ENCODE measurements at regions not wholly inside any gene's neighbourhood (a gene's known extent, or its start where the extent isn't known, plus 50 kb on each side); places are given as distances from the start of the nearest gene placed in this dataset.

DNA sequence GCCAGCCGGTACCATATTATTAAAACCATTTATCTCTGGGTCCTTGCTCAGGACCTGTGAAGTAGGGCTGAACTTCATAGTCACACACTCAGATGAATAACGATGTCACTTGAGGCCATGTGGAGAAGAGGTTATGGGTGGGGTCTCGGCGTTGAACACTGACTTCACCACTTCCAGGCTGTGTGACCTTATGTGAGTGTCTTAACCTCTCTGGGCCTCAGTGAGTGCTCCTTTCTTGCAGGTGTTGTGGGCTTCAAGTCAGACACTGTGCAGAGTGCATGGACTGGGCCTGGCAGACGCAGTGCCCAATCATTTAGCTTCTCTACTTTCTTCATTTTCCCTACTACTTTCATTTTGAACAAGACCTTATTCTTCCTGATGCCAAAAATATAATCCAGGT is 278.8 kb downstream of the PBX3 start:
- intact Hi-C loops (cut with DNase I; ENCODE audit: low total_unique reads): no loop called here
- H3K27me3 ChIP-seq: no peaks in the 10 kb centered on the region
- in situ Hi-C loops (cut with MboI; ENCODE audit: low pct_ligation_motif_present in 1 of 4, low pct_unique_long_range_greater_than_20kb in 1 of 4, low sequenced_read_pairs in 3 of 4): no loop called here
- no peak for DNase-seq
- no peaks in the 10 kb centered on the region for H3K4me1 ChIP-seq
- H3K4me3 ChIP-seq: no peak overlapping the region
- TF ChIP-seq POLR2A (IDR thresholded peaks at IDR 0.05) (no peak), EP300 (IDR thresholded peaks at IDR 0.05; ENCODE audit: low read depth) (no peak), POLR2AphosphoS5 (IDR thresholded peaks at IDR 0.05) (no peak)
- TF ChIP-seq, protein P1, sequence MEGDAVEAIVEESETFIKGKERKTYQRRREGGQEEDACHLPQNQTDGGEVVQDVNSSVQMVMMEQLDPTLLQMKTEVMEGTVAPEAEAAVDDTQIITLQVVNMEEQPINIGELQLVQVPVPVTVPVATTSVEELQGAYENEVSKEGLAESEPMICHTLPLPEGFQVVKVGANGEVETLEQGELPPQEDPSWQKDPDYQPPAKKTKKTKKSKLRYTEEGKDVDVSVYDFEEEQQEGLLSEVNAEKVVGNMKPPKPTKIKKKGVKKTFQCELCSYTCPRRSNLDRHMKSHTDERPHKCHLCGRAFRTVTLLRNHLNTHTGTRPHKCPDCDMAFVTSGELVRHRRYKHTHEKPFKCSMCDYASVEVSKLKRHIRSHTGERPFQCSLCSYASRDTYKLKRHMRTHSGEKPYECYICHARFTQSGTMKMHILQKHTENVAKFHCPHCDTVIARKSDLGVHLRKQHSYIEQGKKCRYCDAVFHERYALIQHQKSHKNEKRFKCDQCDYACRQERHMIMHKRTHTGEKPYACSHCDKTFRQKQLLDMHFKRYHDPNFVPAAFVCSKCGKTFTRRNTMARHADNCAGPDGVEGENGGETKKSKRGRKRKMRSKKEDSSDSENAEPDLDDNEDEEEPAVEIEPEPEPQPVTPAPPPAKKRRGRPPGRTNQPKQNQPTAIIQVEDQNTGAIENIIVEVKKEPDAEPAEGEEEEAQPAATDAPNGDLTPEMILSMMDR (IDR thresholded peaks at IDR 0.05): no peak
- no peaks in the 10 kb centered on the region for H3K36me3 ChIP-seq
- H3K27ac ChIP-seq: no peak overlapping the region
- 77% methylated on average over 5 of the region's 5 CpGs; no CpG with 5 or more reads in 1 of the 2 donors for WGBS, 2 donors (ENCODE audit: low coverage in 1 of 2)
- no peaks in the 10 kb centered on the region for H3K9me3 ChIP-seq

- H3K4me3 ChIP-seq: no peak overlapping the region
- in situ Hi-C loops (cut with MboI; ENCODE audit: low pct_ligation_motif_present in 1 of 4, low pct_unique_long_range_greater_than_20kb in 1 of 4, low sequenced_read_pairs in 3 of 4) (no loop called here), intact Hi-C loops (cut with DNase I; ENCODE audit: low total_unique reads) (no loop called here)
- 29 to 42% methylated on average over 5 of the region's 5 CpGs for WGBS, 2 donors (ENCODE audit: low coverage in 1 of 2)
- H3K9me3 ChIP-seq: no peaks in the 10 kb centered on the region
- DNase-seq: no peak
- H3K4me1 ChIP-seq: no peaks in the 10 kb centered on the region
- no peaks in the 10 kb centered on the region for H3K27me3 ChIP-seq
- no peak overlapping the region for H3K27ac ChIP-seq
- TF ChIP-seq POLR2A (IDR thresholded peaks at IDR 0.05): no peak
- no peak for TF ChIP-seq POLR2AphosphoS5 (IDR thresholded peaks at IDR 0.05)
- no peak for TF ChIP-seq EP300 (IDR thresholded peaks at IDR 0.05; ENCODE audit: low read depth)
- TF ChIP-seq, protein P1 (IDR thresholded peaks at IDR 0.05): no peak
- H3K36me3 ChIP-seq: no peaks in the 10 kb centered on the region
Measured at GRCh38 chr9:126027566-126027965, 280.4 kb downstream of the PBX3 start.

DNA sequence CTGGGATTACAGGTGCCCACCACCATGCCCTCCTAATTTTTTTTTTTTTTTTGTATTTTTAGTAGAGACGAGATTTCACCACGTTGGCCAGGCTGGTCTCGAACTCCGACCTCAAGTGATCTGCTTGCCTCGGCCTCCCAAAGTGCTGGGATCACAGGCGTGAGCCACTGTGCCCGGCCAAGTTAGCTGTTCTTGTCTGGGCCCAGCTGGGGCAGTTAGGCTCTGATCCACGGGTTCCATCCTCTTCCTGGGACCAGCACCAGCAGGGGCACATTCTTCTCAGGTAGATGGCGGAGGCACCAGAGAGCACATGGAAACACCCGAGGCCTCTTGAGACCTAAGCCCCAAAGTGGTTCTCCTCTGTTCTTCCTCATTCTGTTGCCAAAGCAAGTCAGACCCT is 281.6 kb downstream of the PBX3 start:
- H3K9me3 ChIP-seq: no peaks in the 10 kb centered on the region
- no peaks in the 10 kb centered on the region for H3K36me3 ChIP-seq
- H3K4me1 ChIP-seq: no peaks in the 10 kb centered on the region
- in situ Hi-C loops (cut with MboI; ENCODE audit: low pct_ligation_motif_present in 1 of 4, low pct_unique_long_range_greater_than_20kb in 1 of 4, low sequenced_read_pairs in 3 of 4): no loop called here
- no peaks in the 10 kb centered on the region for H3K27me3 ChIP-seq
- no peak overlapping the region for H3K4me3 ChIP-seq
- intact Hi-C loops (cut with DNase I; ENCODE audit: low total_unique reads): no loop called here
- 92% methylated on average over 10 of the region's 10 CpGs; no CpG with 5 or more reads in 1 of the 2 donors for WGBS, 2 donors (ENCODE audit: low coverage in 1 of 2)
- H3K27ac ChIP-seq: no peak overlapping the region
- no peak for DNase-seq
- TF ChIP-seq EP300 (IDR thresholded peaks at IDR 0.05; ENCODE audit: low read depth): no peak
- no peak for TF ChIP-seq POLR2AphosphoS5 (IDR thresholded peaks at IDR 0.05)
- TF ChIP-seq, protein P1 (IDR thresholded peaks at IDR 0.05): no peak
- TF ChIP-seq POLR2A (IDR thresholded peaks at IDR 0.05): no peak

GRCh38 chr9:126030716-126031115 is 283.5 kb downstream of the PBX3 start:
- intact Hi-C loops (cut with DNase I; ENCODE audit: low total_unique reads) (no loop called here), in situ Hi-C loops (cut with MboI; ENCODE audit: low pct_ligation_motif_present in 1 of 4, low pct_unique_long_range_greater_than_20kb in 1 of 4, low sequenced_read_pairs in 3 of 4) (no loop called here)
- TF ChIP-seq POLR2A (IDR thresholded peaks at IDR 0.05) (no peak), EP300 (IDR thresholded peaks at IDR 0.05; ENCODE audit: low read depth) (no peak), POLR2AphosphoS5 (IDR thresholded peaks at IDR 0.05) (no peak)
- TF ChIP-seq, protein P1 (IDR thresholded peaks at IDR 0.05): no peak
- Histone ChIP-seq H3K36me3 (no peaks in the 10 kb centered on the region), H3K4me3 (no peak overlapping the region), H3K27ac (no peak overlapping the region), H3K4me1 (no peaks in the 10 kb centered on the region), H3K27me3 (peaks cover under 1% of the 10 kb centered on the region), H3K9me3 (no peaks in the 10 kb centered on the region)
- 82% methylated on average over 7 of the region's 7 CpGs; no CpG with 5 or more reads in 1 of the 2 donors for WGBS, 2 donors (ENCODE audit: low coverage in 1 of 2)
- DNase-seq: no peak
